A673 (cell line): ENCODE measurements at regions not wholly inside any gene's neighbourhood (a gene's known extent, or its start where the extent isn't known, plus 50 kb on each side); places are given as distances from the start of the nearest gene placed in this dataset.

Experiments
- CTCF ChIP-seq: fragments of 300-800, 200-600 bp; sonication (generic); conservative IDR thresholded peaks from 2 replicates; pipeline ENCODE4 v1.5.1; 2017; ENCODE audit warnings: low read depth, mild to moderate bottlenecking, antibody characterized with exemption, low read length, moderate library complexity, mixed read lengths
- EZH2 ChIP-seq: fragments of 200-600 bp; sonication (generic); IDR thresholded peaks from 2 replicates; pipeline ENCODE4 v1.6.1; 2017; ENCODE audit warnings: borderline replicate concordance, low read depth, mild to moderate bottlenecking, mixed read lengths, antibody characterized with exemption, low read length; ENCODE audit not compliant: poor library complexity, severe bottlenecking

GRCh38 chr3:27025718-27026117, 343.5 kb downstream of the NEK10 start:
- no peak for TF ChIP-seq CTCF
- TF ChIP-seq EZH2, result no peak
